HEK293T (cell line): ENCODE measurements at regions not wholly inside any gene's neighbourhood (a gene's known extent, or its start where the extent isn't known, plus 50 kb on each side); places are given as distances from the start of the nearest gene placed in this dataset.

Experiments used
- CTCF ChIA-PET: fragments of 350-600 bp; formaldehyde crosslinking; extraction: SDS; loops from one replicate; lab custom pipeline; 2021; ENCODE audit warnings: antibody characterized with exemption, inconsistent platforms; lab: Yijun Ruan, JAX
- POLR2A ChIA-PET: fragments of 350-600 bp; formaldehyde crosslinking; extraction: SDS; loops from one replicate; lab custom pipeline; 2020; ENCODE audit warnings: antibody characterized with exemption, inconsistent platforms; lab: Yijun Ruan, JAX
- DNase-seq: peaks from one replicate; pipeline ENCODE4 v3.0.0; 2012; ENCODE audit warnings: mixed read lengths; ENCODE audit errors: extremely low spot score
- ARNT ChIP-seq: fragments of 450-650 bp; IDR thresholded peaks from 2 replicates; pipeline ENCODE4 v1.6.1; 2017; ENCODE audit warnings: mild to moderate bottlenecking
- BHLHE40 ChIP-seq: fragments of 450-650 bp; IDR thresholded peaks from 2 replicates; pipeline ENCODE4 v1.6.1; 2016; ENCODE audit warnings: mild to moderate bottlenecking, moderate library complexity, borderline replicate concordance
- CTBP1 ChIP-seq: fragments of 450-650 bp; IDR thresholded peaks from 2 replicates; pipeline ENCODE4 v1.6.1; 2016; ENCODE audit warnings: borderline replicate concordance
- ELF4 ChIP-seq: fragments of 450-650 bp; IDR thresholded peaks from 2 replicates; pipeline ENCODE4 v1.6.1; 2017; ENCODE audit warnings: antibody characterized with exemption
- FOXA1 ChIP-seq: fragments of 450-650 bp; IDR thresholded peaks from 2 replicates; pipeline ENCODE4 v1.6.1; 2016; ENCODE audit warnings: mild to moderate bottlenecking
- FOXK2 ChIP-seq: fragments of 450-650 bp; IDR thresholded peaks from 2 replicates; pipeline ENCODE4 v1.6.1; 2016; ENCODE audit warnings: mild to moderate bottlenecking
- FOXM1 ChIP-seq: fragments of 450-650 bp; IDR thresholded peaks from 2 replicates; pipeline ENCODE4 v1.6.1; 2017; ENCODE audit warnings: mild to moderate bottlenecking, borderline replicate concordance
- HDGF ChIP-seq: fragments of 450-650 bp; IDR thresholded peaks from 2 replicates; pipeline ENCODE4 v1.6.1; 2017; ENCODE audit warnings: antibody characterized with exemption, borderline replicate concordance
- L3MBTL2 ChIP-seq: fragments of 450-650 bp; conservative IDR thresholded peaks from 2 replicates; pipeline ENCODE4 v1.6.1; 2016; ENCODE audit warnings: mild to moderate bottlenecking
- LEF1 ChIP-seq: fragments of 450-650 bp; IDR thresholded peaks from 2 replicates; pipeline ENCODE4 v1.6.1; 2017; ENCODE audit warnings: mild to moderate bottlenecking, borderline replicate concordance
- NFRKB ChIP-seq: fragments of 450-650 bp; IDR thresholded peaks from 2 replicates; pipeline ENCODE4 v1.6.1; 2016; ENCODE audit warnings: mild to moderate bottlenecking, moderate library complexity
- SP1 ChIP-seq: fragments of 450-650 bp; IDR thresholded peaks from 2 replicates; pipeline ENCODE4 v1.6.1; 2017
- SUZ12 ChIP-seq: fragments of 450-650 bp; IDR thresholded peaks from 2 replicates; pipeline ENCODE4 v1.6.1; 2016; ENCODE audit warnings: mild to moderate bottlenecking
- TARDBP ChIP-seq: fragments of 450-650 bp; IDR thresholded peaks from 2 replicates; pipeline ENCODE4 v1.6.1; 2016
- ZNF384 ChIP-seq: fragments of 450-650 bp; IDR thresholded peaks from 2 replicates; pipeline ENCODE4 v1.6.1; 2016
- TF ChIP-seq, protein P1 (sequence below): fragments of 450-650 bp; IDR thresholded peaks from 2 replicates; pipeline ENCODE4 v1.6.1; 2016

DNA sequence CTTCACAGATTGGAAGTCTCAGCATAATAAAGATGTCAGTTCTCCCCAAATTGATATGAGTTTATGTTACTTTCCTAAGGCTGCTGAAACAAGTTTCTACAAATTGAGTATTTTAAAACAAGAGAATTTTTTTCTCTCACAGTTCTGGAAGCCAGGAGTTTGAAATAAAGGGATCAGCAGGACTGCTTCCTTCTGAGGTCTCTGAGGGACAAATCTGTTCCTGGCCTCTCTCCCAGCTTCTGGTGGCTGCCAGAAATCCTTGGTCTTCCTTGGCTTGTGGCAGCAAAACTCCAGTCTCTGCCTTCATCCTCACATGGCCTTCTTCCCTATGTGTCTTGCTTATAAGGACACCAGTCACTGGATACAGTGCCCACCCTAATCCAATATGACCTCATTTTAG is 136.1 kb downstream of the TFAP2A start:
- TF ChIP-seq ZNF384: no peak
- TF ChIP-seq, protein P1, sequence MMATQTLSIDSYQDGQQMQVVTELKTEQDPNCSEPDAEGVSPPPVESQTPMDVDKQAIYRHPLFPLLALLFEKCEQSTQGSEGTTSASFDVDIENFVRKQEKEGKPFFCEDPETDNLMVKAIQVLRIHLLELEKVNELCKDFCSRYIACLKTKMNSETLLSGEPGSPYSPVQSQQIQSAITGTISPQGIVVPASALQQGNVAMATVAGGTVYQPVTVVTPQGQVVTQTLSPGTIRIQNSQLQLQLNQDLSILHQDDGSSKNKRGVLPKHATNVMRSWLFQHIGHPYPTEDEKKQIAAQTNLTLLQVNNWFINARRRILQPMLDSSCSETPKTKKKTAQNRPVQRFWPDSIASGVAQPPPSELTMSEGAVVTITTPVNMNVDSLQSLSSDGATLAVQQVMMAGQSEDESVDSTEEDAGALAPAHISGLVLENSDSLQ: no peak
- TF ChIP-seq HDGF: no peak
- no peak for TF ChIP-seq FOXK2
- TF ChIP-seq ARNT: no peak
- TF ChIP-seq TARDBP: no peak
- no peak for TF ChIP-seq NFRKB
- TF ChIP-seq ELF4: no peak
- TF ChIP-seq SP1: no peak
- TF ChIP-seq CTBP1: no peak
- no peak for TF ChIP-seq L3MBTL2
- TF ChIP-seq FOXA1: no peak
- no peak for TF ChIP-seq FOXM1
- no peak for TF ChIP-seq BHLHE40
- TF ChIP-seq LEF1: no peak
- TF ChIP-seq SUZ12: no peak
- no peak for DNase-seq
- CTCF ChIA-PET: interaction anchor here (0.6 kb wide), 1 partner anchor 66 kb away, joined by 5 read pairs; no protein-coding TSS in a partner anchor
- POLR2A ChIA-PET: no interaction called here

DNA sequence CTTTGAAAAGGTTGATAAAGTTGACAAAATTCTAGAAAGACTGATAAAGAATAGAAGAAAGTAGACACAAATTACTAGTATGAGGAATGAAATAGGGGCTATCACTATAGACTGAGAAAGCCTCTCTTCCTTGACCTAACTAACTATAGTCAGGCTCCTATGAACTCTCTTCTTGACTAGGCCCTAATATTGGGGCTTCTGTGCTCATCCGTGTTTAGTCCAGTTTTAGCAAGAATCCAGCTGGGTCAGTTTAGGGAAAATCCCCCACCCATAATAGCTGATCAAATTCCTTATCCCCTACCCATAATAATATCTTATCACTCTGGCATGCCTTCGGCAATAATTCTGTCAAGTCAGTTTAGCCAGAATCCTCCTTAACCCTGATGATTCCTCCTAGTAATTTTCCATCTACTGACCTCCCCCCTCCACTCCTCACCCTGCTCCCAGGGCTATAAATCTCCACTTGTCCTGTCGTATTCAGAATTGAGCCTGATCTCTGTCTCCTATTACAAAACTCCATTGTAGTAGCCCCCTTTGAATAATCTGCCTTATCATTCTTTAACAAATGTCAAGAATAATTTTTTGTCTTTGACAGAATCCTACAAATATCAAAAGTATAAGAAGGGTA is 138.1 kb downstream of the TFAP2A start:
- no peak for DNase-seq
- POLR2A ChIA-PET: no interaction called here
- TF ChIP-seq NFRKB: no peak
- TF ChIP-seq, protein P1: peak; percentile 76
- CTCF ChIA-PET: no interaction called here

DNA sequence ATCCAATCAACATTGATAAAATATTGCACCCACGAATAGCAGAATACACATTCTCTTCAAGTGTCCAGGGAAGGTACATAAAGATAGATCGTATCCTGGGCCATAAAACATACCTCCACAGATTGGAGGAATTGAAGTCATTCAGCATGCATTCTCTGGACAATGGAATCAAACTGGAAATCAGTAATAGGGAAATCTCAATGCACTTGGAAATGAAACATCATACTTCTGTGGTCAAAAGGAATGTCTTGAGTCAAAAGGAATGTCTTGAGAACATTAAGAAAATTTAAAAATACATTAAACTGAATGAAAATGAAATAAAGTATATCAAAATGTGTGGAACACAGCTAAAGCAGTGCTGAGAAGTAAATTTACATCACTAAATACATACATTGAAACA is 138.8 kb downstream of the TFAP2A start:
- ChIA-PET POLR2A (no interaction called here), CTCF (no interaction called here)
- no peak for DNase-seq
- TF ChIP-seq BHLHE40 (no peak), ARNT (no peak), SP1 (no peak), LEF1 (no peak), SUZ12 (no peak), FOXA1 (no peak), NFRKB (no peak), TARDBP (no peak), L3MBTL2 (no peak), FOXK2 (no peak), HDGF (no peak), ELF4 (no peak), CTBP1 (no peak), ZNF384 (no peak)
- TF ChIP-seq, protein P1: no peak

DNA sequence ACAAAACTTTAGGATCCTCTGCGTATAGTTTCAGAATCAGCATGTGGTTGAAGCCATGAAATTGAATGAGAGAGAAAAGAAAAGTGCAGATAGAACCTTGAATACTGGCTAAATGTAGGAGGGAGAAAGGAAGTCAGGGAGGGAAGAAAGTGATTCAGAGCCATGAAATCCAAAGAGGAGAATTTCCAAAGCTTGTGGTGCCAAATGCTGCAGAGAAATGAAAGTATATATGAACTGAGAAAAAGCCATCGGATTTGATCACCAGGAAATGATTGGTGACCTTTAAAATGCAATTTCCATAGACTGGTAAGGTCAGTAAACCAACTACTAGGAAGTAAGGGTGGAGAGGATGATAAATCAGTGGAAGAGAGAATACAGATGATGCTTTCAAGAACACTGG is 142.3 kb downstream of the TFAP2A start:
- ChIA-PET POLR2A (no interaction called here), CTCF (no interaction called here)
- no peak for DNase-seq
- TF ChIP-seq SUZ12: no peak

DNA sequence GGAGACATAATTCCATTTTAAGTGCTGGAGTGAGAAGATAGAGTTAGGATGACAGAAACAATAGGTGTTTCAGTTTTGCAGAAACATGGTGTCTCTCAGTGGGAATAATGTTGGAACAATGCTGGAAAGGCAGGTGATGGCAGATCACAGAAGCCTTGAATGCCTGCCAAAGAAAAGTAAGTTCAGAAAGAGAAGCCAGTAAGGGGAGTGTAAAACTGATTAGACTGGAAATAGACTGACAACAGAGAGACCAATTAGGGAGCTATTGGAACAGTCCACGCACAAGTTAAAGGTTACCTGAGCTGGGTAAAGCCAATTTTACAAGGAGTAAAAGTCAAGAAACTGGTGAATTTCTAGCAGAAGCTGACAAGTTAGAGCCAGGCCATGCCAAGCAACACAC is 142.9 kb downstream of the TFAP2A start:
- DNase-seq: no peak
- POLR2A ChIA-PET: no interaction called here
- TF ChIP-seq ELF4: no peak
- CTCF ChIA-PET: no interaction called here

DNA sequence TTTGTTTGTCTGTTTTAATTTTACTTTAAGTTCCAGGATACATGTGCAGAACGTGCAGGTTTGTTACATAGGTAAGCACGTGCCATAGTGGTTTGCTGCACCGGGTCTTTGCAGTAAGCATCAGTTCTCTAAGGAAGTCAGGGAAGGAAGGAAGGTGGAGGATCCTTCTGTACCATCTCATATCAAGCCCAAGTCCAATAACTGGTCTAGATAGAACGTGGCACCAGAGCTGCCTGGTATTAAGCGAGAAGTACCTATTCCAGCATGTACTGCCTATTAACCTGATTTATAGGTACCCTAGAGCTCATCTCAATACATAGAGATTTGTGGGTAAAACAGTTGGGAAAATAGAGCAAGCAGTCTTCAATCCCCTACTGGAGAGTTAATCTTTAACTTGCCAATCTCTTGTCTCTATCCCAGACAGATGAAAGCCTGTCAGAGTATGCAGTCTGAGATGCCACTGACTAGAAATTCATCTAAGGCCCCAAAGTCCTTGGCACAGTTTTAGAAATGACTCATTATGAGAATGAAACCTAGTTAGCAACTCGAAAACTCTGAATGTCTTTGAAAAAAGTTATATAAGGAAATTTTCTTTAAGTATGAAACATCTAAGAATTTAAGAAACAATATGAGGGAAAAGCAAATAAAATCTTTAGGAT is 144.9 kb downstream of the TFAP2A start:
- CTCF ChIA-PET: no interaction called here
- no peak for DNase-seq
- POLR2A ChIA-PET: no interaction called here
- no peak for TF ChIP-seq LEF1
- no peak for TF ChIP-seq ZNF384
- TF ChIP-seq FOXK2: no peak
- no peak for TF ChIP-seq CTBP1
- no peak for TF ChIP-seq ARNT
- TF ChIP-seq BHLHE40: no peak
- no peak for TF ChIP-seq FOXM1
- TF ChIP-seq NFRKB: no peak
